ENCODE measurements at regions not wholly inside any gene's neighbourhood (a gene's known extent, or its start where the extent isn't known, plus 50 kb on each side); places are given as distances from the start of the nearest gene placed in this dataset.

- TF ChIP-seq, protein P1, sequence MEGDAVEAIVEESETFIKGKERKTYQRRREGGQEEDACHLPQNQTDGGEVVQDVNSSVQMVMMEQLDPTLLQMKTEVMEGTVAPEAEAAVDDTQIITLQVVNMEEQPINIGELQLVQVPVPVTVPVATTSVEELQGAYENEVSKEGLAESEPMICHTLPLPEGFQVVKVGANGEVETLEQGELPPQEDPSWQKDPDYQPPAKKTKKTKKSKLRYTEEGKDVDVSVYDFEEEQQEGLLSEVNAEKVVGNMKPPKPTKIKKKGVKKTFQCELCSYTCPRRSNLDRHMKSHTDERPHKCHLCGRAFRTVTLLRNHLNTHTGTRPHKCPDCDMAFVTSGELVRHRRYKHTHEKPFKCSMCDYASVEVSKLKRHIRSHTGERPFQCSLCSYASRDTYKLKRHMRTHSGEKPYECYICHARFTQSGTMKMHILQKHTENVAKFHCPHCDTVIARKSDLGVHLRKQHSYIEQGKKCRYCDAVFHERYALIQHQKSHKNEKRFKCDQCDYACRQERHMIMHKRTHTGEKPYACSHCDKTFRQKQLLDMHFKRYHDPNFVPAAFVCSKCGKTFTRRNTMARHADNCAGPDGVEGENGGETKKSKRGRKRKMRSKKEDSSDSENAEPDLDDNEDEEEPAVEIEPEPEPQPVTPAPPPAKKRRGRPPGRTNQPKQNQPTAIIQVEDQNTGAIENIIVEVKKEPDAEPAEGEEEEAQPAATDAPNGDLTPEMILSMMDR (conservative IDR thresholded peaks at IDR 0.05), result no peak
- no peak for TF ChIP-seq ZFX (IDR thresholded peaks at IDR 0.05)
Observed at GRCh38 chr15:60095711-60096110, 91.6 kb downstream of the FOXB1 start.

DNA sequence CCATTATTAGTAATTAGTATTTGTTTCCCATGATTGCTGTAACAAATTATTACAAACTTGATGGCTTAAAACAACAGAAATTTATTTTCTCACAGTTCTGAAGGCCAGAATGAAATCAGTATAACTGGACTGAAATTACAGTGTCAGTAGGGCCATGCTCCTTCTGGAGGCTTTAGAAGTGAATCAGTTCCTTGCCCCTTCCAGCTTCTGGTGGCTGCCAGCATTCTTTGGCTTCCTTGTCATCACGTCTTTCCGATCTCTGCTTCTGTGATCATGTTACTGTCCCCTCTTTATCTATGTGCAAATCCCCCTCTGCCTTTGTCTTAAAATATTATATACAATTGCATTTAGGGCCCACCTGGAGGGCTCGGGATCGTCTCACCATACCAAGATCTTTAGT is 92.0 kb downstream of the FOXB1 start:
- H3K27ac ChIP-seq, result no peak overlapping the region

More at GRCh38 chr15:60095711-60096110, 91.6 kb downstream of the FOXB1 start:
- H3K27ac ChIP-seq, result no peak overlapping the region

DNA sequence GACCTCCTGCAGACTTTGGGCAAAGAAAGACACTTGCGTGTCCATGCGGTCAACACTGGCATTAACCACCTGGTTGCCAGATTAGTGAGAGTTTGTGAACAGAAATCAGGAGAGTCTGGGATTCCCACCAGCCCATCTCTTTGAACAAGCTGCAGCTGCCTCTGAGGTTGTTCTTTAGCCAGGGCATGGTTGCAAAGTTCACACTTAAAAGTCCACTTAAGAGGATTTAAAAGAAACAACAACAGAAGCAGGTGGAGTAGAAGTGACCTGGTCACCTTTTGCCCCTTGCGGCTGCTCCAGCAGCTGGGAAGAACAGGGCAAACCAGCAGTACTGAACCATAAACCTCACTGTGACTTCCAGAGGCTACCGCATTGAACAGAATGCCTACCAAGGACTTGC is 97.3 kb downstream of the FOXB1 start:
- TF ChIP-seq ZFX (IDR thresholded peaks at IDR 0.05), result no peak
- TF ChIP-seq, protein P1 (conservative IDR thresholded peaks at IDR 0.05), result no peak
- no peak overlapping the region for H3K27ac ChIP-seq

More for the DNA sequence above, 92.0 kb downstream of the FOXB1 start:
- TF ChIP-seq ZFX (IDR thresholded peaks at IDR 0.05), result no peak
- TF ChIP-seq, protein P1 (conservative IDR thresholded peaks at IDR 0.05), result no peak

DNA sequence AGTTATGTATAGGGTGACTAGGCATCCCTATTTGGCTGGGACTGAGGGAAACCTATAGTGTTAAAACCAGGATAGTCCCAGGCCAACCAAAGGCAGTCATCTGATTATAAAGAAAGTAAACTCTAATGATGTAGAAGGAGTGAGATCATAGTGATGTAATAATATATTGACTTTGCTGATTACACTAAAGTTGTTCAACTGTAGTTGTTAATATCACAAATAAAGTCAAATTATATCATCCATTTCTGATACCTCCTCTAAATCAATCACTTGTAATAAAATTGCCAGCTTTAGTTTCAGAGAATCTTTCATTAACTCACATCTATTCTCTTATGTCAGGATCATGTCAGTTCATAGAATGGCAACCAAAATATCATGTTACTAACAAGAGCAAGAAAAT is 98.6 kb downstream of the FOXB1 start:
- no peak overlapping the region for H3K27ac ChIP-seq
- TF ChIP-seq, protein P1 (conservative IDR thresholded peaks at IDR 0.05), result no peak
- TF ChIP-seq ZFX (IDR thresholded peaks at IDR 0.05), result no peak

- H3K27ac ChIP-seq, result no peak overlapping the region
- TF ChIP-seq, protein P1 (conservative IDR thresholded peaks at IDR 0.05), result no peak
- no peak for TF ChIP-seq ZFX (IDR thresholded peaks at IDR 0.05)
Observed at GRCh38 chr15:60110909-60111308, 106.8 kb downstream of the FOXB1 start.

DNA sequence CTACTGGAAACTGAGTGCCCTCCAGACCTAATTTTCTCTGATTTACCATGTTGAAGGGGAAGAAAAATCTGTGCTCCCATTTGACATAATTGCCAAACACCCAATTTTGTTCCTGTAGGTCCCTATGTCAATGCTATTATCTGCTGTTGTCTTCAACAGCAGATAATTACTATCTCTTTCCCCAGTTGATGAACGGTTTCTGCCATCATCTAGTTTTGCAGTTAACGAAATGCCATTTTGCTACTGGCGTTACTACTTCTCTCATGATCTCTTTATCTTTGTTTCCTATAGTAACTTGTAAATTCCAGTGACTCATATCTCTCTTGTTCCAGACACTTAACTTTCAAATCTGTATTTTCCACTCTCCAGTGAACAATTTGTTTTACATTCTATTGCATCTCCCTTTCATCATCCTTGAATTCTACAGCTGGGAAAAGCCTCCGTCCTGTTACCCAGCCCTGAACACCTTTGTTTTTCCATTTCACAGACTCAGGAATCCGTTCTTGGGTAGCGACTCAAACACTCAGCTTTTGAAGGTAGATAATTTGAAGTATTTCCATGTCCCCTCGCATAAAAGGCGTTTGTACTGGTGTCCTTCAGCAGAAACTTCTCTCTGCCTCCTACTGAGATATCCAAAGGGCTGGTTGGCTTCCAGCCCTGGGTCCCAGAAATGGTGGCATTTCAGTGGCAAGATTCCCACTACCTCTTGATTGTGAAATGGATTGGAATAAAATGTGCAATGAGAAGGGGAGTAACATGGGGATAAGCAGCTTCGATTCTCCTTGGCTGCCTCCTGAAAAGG is 111.7 kb downstream of the FOXB1 start:
- TF ChIP-seq ZFX (IDR thresholded peaks at IDR 0.05), result no peak
- TF ChIP-seq, protein P1 (conservative IDR thresholded peaks at IDR 0.05), result no peak
- no peak overlapping the region for H3K27ac ChIP-seq

DNA sequence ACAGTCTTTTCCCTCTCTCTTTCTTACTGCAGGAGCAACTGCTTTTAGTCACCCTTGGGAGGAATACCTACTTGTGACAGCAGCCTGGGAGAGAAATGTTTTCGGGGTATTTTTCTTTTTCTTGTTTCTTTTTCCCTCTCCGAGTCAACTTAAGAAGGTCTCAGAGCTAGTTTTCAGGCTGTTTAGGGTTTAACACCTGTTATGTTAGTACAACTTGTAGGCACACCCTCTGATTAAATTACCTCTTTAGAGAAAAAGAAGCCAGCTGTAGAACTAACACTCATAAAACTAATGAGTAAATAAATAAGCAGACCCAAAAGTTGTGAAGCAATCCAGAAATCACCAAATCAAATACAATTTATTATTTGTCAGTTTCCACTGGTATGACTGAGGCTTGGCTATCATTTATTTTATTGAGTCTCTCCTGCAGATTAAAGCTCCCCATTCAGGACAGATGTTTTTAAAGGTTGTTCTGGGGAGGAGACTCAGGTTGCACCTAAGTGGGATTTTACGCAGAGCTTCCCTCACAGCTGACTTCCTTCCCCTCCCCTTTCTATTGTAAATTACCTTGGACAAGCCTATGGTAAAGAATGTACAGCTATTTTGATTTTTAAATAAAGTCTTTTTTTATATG is 112.5 kb downstream of the FOXB1 start:
- TF ChIP-seq, protein P1 (conservative IDR thresholded peaks at IDR 0.05), result no peak
- no peak for TF ChIP-seq ZFX (IDR thresholded peaks at IDR 0.05)
- H3K27ac ChIP-seq, result no peak overlapping the region

Data from C4-2B (cell line).